ENCODE measurements at regions not wholly inside any gene's neighbourhood (a gene's known extent, or its start where the extent isn't known, plus 50 kb on each side); places are given as distances from the start of the nearest gene placed in this dataset.

DNA sequence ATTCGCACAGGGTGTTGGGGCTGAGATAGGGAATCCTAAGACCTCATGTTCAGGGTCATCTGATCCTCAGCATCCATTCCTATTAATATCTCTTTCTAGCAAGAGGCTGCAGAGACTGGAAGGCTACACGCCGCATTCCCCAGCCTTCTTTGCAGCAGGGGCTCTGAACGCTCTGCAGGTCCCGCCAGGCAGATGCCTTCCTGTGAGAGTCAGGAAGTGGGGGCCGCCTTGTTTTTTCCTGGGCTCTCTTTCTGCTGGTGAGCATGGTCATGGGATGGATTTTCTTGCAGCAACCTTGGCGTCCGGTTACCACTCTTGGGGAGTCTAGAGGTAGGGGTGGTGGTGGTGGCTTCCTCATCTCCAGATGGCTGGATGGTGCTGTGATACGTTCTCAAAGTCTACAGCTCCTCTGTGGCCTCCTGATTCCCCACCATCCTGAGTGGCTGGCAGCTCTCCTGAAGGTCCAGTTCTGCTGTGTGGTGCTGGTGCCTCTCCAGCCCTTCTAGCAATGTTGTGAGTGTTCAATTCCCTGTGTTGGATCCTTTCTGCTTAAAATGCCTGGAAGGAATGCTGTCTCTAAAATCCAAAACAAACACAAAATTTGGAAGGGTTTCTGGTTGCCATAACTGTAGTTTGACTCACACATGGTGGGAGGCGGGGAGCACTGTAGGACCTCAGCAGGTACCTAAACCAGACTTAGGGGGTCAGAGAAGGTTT lies 111.9 kb downstream of the CEBPB start:
- DNase-seq: no peak

DNA sequence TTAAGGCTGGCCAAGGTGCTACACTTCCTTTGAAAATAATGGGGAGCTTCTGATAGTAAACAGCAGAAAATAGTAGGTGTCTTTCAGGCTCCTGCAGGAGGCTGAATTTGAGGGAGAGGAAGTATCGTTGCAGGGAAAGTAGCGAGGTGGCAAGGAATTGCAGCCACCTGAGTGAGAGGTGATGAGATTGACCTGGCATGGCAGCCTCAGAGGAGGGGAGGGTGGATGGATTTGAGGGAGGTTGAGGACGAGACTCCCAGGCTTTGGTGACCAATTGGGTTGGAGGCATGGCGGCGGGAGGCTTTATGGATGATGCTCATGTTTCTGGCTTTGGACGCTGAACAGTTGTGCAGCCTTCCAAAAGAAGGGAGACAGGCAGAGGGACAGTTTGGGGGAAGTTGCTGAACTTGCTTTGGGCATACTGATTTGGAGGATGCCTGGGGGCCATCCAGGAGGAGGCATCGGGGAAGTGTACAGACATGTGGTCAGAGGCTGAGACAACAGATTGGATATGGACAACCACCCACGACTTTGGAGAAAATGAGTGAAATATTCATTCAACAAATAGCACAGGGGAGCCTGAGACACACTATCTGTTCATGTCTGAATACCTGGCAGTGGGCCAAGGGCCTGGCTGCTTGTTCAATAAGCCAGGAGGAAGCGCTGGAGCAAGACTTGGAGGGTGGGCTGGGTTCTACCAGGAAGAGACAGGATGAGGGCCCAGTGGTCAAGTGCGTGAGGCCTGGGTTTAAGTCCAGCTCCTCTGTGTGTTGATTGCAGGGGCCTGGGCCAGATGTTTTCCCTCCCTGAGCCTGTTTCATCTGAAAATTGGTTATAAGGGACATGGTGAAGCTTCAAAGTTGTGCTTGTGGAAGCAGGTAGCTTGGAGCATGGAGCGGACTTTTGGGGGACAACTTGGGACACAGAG lies 113.2 kb downstream of the CEBPB start:
- peak; percentile 73 for DNase-seq

DNA sequence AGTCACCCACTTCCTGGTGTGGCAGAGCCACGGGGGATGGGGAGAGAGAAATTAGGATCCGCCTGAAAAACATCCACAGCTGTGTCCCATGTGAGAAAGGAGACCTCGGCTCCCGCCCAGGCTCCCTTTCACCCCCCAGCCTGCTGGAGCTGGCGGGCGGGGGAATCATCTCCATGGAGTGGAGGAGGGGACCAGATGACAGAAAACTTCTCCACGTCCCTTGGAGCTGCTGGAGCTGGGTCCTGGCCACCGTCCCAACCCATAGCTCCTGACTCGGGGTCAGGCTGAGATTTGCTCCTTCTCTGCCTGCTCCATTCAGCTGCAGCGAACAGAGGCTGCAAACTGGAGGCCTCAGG lies 113.8 kb downstream of the CEBPB start:
- no peak for DNase-seq

DNA sequence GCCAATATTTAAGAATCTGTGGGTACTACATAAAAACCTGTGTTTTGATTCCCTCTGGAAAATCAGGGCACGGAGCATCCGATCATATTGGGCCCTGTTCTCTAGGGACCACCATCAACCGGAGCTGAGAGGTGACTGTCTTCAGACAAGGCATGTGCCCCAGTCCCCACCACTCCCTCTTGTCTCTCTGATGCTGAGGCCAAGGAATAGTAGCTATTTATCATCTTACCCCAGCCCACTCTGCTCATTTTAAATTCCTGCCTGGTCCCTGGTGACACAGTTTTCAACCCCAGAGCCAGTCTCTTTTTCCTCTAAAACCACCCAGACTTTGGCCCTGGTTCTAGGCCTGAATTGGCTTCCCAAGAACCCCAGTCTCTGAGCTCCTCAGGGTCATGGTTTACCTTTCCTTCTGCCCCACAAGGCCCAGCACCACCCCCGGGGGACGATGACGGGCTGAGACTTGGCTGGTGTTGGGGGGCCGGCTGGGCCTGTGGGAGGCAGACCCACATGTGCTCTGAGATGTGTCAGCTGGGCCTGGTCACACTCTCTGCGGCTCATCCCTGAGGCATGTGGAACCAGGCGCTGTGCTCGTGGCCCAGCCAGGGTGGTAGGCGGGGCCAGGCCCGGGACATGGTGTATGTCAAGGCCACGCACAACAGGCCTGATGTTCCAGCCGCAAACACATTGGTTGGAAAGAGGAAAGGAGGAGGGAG lies 114.4 kb downstream of the CEBPB start:
- DNase-seq: no peak

DNA sequence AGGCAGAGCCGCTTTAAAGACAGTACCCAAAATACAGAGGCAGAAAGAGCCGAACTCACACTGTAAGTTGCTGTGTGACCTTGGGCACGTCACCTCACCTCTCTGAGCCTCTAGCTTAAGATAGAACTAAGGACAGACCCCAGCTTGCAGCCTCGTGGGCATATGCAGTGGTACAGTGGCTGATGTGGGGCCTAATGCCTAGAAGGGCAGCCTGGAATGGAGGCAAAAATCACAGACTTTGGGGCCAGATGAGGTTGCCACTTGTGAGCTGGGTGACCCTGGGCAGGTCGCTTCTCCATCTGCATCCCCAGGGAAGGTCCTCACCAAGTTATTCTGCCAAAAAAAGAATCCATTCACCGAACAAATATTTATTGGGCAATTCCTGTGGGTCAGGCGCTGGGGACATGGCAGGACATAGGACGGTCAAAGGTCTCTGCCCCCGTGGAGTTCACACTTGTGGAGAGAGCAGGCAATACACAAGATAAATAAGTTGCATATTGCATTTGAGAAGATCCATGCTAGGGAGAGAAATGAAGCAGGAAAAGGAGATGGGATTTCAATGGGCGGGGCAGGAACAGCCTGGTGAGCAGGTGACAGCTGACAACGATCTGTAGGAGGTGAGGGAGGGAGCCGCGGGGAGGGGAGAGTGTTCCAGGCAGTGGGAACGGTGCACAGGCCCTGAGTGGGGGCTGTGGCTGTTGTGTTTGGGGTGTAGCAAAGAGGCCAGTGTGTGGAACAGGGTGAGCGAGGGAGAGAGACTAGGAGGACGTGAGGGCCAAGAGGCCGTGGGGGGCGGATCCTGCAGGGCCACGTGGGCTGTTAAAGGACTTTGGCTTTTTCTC lies 115.2 kb downstream of the CEBPB start:
- DNase-seq: peak; percentile 27

DNA sequence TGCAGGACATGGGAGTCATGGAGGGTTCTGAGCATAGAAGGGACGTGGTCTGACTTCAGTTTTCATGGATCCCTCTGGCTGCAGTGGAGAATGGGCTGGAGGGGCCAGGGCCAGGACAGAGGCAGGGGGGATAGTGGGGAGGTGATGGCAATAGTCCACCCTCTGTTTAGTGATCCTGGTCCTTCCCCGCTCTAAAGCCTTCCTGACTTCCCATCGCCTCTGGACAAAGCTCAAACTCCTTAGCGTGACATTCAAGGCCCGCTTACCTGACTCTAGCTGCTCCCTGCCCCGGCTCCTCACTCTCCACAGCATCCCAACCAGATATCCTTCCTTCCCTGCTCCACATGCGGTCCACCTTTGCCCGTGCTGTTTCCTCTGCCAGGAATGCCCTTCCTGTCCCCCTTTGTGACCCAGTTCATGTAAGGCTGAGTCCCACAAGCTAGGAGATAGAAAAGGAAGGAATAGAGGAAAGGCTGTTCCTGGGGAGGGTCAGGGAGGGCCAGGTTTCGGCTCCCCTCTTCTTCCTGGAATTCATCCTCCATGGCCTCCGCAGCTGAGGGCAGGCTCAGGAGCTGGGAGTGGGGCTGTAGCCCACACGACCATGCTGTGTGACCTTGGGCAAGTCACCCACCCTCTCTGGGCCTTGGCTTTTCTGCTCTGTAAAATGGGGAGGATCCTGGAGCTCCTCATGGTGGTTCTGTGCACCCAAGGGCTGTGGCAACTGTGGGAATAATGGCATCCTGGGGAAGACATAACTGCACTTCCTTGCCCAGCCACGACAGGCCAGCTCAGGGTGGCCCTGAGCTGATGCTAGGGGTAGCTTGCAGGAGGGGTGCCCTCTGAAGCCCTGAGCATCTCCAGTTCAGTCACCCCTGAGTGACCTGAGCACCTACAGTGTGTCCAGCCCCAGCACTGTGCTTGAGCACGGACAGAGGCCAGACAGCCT lies 116.1 kb downstream of the CEBPB start:
- no peak for DNase-seq

DNA sequence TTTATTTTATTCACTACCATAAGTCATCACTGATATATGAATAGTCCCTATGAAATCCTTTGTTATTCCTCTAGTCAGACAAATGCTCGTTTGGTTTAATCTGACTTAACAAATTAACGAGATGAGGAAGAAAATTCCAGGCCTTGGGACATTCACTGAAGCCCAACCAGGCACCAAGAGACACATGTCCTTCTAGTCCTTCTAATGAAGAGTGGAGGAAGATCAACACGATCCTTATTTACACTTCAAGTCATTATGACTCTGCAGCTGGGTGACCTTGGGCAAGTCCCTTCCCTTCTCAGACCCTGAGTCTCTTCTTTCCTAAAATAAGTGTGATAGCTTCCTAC lies 117.5 kb downstream of the CEBPB start:
- DNase-seq: peak; percentile 39

DNA sequence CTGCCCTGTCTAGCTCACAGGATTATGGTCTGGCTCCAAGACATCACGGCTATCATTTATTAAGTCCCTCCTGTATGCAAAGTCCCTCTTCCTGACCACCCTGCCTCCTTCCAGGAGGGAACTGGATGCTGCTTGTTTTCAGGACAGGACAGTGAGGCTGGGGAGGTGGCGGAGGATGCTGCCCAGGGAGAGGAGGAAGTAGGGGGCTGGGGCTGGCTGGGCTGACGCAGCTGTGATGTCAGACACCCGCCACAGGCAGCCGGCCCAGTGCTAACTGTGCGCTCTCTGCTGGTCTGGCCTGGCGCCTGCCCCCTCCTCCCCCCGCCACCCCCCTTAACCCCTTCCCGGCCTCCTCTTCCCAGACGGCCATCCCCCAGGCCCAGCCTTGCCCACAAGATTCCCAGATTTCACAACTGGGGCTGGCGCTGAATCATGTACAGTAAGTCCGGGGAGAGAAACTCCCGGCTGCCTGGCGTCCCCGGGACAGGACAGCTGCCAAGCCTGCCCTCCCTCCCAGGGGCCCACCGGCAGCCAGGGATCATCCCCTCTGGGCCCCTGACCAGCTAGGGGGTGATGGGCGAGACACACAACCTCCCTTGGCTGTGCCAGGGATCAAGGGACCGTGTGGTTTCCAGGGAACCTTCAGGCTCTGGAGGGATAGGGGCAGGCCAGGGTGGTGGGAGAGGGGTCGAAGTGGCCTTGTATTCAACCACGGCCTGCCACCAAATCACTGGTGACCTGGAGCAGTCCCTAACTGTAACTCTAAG lies 118.1 kb downstream of the CEBPB start:
- DNase-seq: peak; percentile 47

DNA sequence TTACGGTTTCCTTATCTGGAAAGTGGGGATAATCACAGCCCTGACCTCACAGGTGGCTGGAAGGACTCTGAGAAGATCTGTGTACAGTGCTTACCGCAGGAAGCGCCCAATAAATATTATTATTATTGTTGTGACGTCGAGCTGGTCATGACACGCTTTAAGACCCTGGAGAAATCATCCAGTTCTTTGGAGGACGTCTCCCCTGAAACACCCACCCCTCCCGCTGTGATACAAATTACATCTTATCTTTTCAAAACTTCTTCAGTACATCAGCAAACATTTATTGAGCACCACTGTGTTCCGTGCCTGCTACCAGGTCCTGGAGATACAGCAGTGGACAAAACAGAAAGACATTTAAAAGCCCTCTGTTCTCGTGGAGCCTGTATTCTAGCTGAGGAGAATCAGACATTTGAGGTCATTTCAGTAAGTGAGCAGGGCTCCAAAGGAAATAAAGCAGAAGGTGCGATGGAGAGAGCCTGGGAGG lies 118.7 kb downstream of the CEBPB start:
- DNase-seq: no peak

DNA sequence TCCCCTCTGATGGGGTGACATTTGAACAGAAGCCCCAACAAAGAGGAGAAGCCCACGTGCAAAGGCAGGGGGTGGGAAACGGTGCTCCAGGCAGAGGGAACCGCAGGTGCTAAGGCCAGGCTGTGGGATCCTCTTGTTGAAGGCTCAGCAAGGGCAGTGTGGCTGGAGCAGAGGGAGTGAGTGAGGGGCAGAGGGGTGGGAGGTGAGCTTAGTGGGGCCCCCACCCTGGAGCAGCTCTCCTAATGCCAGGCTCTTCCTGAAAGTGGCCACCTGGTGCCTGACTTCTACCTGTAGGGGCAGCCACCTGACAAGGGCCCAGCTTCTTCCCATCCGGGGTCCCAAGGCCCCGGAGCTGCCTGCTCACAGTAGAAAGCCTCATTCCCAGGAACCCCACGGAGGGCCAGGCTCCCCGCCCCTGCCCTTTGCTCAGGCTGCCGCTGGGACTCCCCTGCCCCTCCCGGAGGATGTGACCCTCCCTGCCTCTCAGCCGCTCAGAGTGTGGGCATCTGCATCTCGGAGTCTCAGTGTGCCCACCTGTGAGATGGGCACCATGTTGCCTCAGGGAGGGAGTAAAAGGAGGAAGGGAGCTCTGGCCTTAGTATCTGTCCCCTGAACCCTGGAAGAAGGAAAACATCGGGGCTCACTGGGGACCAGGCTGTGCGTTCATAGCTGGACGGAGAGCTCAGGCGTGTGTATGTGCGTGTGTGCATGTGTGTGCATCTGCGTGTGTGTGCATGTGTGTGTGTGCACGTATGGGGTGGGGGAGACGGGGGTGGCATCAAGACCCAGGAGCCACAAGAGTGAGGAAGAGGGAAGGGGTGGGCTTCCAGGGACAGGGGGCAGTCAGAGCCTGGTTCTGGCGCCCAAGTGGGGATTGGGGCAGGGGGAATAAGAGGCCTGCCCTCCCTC lies 119.4 kb downstream of the CEBPB start:
- DNase-seq: no peak

DNA sequence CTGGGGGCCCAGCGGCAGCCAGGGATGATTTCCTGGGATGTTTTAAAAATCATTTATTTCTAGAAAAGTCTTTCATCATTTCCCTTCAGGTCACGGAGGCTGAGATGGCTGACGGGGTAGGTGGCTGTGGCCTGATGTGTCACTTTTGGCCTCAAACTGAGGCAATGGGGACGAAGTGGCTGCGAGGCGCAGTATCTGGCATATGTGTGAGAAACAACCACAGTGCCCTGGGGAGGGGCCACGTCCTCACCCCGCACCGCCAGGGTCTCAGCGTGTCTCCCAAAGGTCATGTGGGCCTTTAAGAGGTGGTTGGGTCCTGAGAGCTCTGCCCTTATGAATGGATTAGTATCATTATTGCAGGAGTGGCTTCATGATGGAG lies 120.0 kb downstream of the CEBPB start:
- no peak for DNase-seq

DNA sequence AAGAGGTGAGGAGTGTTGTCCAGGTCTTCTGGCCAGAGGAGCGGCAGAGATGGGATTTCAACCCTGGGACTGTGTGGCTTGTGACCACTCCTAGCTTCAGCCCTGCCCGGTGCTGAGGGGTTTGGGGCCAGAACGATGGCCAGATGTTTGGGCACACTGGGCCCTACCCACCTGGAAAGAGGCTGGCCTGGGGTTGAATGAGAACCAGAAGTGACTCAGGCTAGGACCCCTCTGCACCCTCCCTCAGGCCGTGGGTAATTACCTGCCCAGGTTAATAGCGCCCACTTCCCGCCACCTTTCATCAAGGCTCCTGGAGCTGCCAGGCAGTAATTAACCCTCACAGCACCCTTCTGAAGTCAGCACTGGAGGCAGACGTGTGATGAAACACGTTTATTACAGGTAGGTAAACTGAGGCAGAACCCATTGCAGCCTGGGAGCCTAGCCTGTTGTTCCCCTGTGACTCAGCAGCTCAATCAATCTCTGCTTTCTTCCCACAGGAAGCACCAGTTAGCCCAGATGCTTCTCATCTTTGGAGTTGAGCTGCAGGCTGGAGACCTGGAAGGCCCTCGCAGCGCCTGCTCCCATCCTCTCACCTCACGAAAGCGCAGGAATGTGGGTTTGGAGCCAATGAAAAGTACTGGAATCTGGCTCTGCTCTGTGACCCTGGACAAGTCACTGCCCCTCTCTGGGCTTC lies 120.8 kb downstream of the CEBPB start:
- DNase-seq: no peak

DNA sequence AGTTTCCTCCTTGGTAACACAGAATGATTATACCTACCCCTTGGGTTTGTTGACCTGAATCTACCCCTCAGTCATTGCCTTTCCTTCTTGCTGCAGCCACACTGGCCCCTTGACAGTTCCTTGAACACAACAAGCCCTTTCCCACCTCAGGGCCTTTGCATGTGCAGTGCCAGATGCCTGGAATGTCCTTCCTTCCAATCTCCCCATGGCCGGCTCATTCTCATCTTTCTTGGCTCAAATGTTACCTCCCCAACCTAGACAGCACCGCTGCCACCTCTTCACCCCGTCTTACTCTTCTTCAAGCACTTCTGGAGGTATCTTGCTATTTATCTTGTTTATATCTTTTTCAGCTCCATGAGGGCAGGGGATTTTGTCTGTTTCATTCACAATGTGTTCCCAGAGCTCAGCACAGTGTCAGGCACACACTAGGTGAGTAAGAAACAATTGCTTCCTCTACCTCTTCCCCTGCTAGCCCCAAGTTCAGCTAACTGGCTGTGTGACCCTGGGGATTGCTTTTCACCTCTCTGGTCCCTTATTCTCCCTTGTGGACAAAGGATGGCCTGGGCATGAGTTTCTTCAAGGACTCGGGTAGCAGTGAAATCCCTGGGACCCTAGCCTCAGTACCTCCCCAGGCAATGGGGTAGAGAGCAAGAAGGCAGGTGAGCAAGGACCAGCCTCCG lies 121.5 kb downstream of the CEBPB start:
- no peak for DNase-seq

DNA sequence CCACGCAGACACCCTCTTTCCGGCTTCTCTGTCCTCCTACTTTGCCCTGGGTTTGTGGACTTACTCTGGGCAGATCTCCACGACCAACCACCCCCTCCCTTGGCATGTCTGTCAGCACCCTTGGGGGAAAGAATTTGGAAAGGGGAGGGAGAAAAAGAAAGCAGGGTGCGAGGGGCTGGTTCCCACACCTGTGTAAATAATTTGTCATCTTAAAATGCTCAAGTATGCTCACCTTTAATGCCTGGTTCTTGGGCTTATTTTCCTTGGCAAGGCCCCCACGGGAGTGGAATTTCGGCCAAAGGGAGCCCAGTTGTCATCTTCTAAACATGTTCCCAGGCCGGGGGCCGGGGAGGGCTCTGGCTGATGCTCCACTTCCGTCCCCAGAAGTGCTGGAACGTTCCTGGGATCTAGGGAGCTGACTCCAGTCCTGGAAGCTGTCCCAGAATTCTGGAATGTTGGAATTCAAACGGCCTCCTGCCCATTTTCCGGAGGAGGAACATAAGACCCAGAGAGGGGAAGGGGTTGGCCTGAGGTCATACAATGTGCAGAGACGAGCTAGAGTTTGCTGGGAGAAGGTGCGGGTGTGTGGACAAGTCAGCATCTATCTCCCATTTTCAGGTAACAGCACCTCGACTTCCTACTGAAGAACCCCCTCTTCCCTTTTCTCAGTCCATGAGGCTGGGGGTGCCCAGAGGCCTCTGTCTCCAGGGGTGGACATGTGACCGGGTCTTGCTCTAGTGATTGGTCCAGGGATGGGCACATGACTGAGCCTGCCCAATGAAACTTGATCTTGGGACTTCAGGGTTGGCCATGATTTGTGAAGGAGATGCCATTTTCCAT lies 122.3 kb downstream of the CEBPB start:
- no peak for DNase-seq

DNA sequence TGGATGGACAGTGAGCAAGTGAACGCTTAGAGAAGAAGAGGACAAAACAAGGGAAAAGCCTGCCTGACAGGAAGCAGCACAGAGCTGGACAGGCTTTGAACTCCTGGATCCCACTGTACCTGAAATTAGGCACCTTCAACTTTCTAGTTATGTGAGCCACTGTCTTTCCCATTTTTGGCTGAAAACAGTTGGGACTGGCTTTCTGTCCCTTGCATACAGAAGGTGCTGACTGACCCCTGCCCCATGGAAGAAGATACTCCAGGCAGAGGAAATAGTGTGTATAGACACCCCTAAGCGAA lies 122.8 kb downstream of the CEBPB start:
- no peak for DNase-seq

DNA sequence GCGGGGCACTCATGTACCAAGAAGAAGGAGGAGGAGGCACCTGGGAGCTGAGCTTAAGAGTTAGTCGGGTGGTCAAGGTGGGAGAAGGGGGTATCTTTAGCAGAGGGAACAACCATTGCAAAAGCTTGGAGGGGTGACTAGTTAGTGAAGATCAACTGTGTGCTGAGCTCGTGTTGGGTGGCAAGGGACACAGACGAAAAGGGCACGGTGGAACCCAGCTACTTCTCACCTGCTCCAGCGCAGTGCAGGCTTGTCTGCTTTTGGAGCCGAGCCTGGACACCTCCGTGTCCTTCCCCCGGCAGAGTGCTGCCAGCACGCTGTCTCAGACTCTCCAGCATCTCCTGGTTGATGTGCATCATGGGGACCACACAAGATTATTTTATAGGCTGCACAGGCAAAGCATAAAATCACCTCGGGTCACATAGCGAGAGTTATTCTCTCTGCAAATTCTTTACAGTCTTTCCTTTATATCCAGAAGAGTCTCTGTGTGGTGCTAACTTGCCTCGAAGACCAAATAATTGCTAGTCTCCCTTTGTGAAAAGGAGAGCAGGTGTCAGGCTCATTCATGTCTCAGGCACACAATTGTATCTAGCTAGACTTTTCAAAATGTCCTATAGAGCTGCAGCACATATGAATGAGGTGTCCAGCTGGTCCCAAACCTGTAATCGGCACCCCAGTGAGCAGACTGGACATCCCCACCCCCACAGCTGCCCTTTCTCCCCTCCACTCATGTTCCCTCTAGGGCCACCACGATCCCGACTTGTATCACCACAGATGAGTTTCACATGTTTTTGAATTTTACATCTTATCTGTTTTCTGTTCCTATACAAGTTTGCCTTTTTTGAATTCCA lies 123.4 kb downstream of the CEBPB start:
- no peak for DNase-seq
